Neuronal stem cell (in vitro differentiated cells): ENCODE measurements at regions not wholly inside any gene's neighbourhood (a gene's known extent, or its start where the extent isn't known, plus 50 kb on each side); places are given as distances from the start of the nearest gene placed in this dataset.

Source experiments
- DNase-seq: peaks from one replicate; pipeline ENCODE4 v3.0.0-alpha.2; 2013; ENCODE audit warnings: low spot score
- H2AFZ ChIP-seq: one replicate; pipeline ENCODE4 v1.6.1; 2013; ENCODE audit warnings: mild to moderate bottlenecking, low read length, inconsistent platforms
- H2AK5ac ChIP-seq: 2 replicates; pipeline ENCODE4 v1.6.1; 2013; ENCODE audit warnings: low read depth, mild to moderate bottlenecking, inconsistent platforms, low read length, moderate library complexity, mixed read lengths
- H2BK120ac ChIP-seq: 2 replicates; pipeline ENCODE4 v1.6.1; 2013; ENCODE audit warnings: low read depth, mild to moderate bottlenecking, inconsistent platforms, low read length, moderate library complexity, mixed read lengths
- H2BK12ac ChIP-seq: one replicate; pipeline ENCODE4 v1.6.1; 2013; ENCODE audit warnings: low read length, inconsistent platforms
- H2BK15ac ChIP-seq: 2 replicates; pipeline ENCODE4 v1.6.1; 2013; ENCODE audit warnings: mild to moderate bottlenecking, low read length, inconsistent platforms, mixed read lengths
- H2BK5ac ChIP-seq: one replicate; pipeline ENCODE4 v1.6.1; 2013; ENCODE audit warnings: inconsistent platforms, mild to moderate bottlenecking, low read length, moderate library complexity
- H3K14ac ChIP-seq: one replicate; pipeline ENCODE4 v1.6.1; 2013; ENCODE audit warnings: low read length, inconsistent platforms
- H3K18ac ChIP-seq: 2 replicates; pipeline ENCODE4 v1.6.1; 2013; ENCODE audit warnings: low read length, inconsistent platforms
- H3K23ac ChIP-seq: 2 replicates; pipeline ENCODE4 v1.6.1; 2013; ENCODE audit warnings: low read depth, mild to moderate bottlenecking, mixed read lengths, low read length, inconsistent platforms; ENCODE audit not compliant: poor library complexity
- H3K27ac ChIP-seq: replicated peaks from 3 replicates; pipeline ENCODE4 v1.5.1; 2013; ENCODE audit warnings: low read length, inconsistent platforms
- H3K27me3 ChIP-seq, 3 experiments: 2 replicates each; pipeline ENCODE4 v1.6.1; 2013; ENCODE audit warnings: low read length in 3 of 3, mild to moderate bottlenecking in 2 of 3, inconsistent platforms in 1 of 3, low read depth in 1 of 3, mixed read lengths in 1 of 3, moderate library complexity in 1 of 3; ENCODE audit not compliant: control insufficient read depth in 3 of 3, insufficient read depth in 3 of 3
- H3K36me3 ChIP-seq, 2 donors: replicated peaks in 1 of 2; 2 replicates each; pipeline ENCODE4 v1.6.1; 2013; ENCODE audit warnings: low read length in 2 of 2; ENCODE audit not compliant: control insufficient read depth in 2 of 2, insufficient read depth in 2 of 2
- H3K4ac ChIP-seq: 2 replicates; pipeline ENCODE4 v1.6.1; 2013; ENCODE audit warnings: inconsistent platforms, mild to moderate bottlenecking, low read length, moderate library complexity
- H3K4me1 ChIP-seq, 2 donors: 1 replicate in 1 of 2; 2 replicates in 1 of 2; pipeline ENCODE4 v1.6.1; 2013; ENCODE audit warnings: low read length in 2 of 2, low read depth in 1 of 2; ENCODE audit not compliant: control insufficient read depth in 2 of 2, insufficient read depth in 1 of 2
- H3K4me2 ChIP-seq: one replicate; pipeline ENCODE4 v1.6.1; 2013; ENCODE audit warnings: mild to moderate bottlenecking, low read length, inconsistent platforms; ENCODE audit not compliant: insufficient read depth, poor library complexity, severe bottlenecking
- H3K4me3 ChIP-seq, 2 donors: 2 replicates each; pipeline ENCODE4 v1.5.1; 2013; ENCODE audit warnings: low read length in 2 of 2, mild to moderate bottlenecking in 2 of 2, inconsistent platforms in 1 of 2, moderate library complexity in 1 of 2
- H3K79me1 ChIP-seq: one replicate; pipeline ENCODE4 v1.6.1; 2013; ENCODE audit warnings: low read depth, mild to moderate bottlenecking, inconsistent platforms, low read length, moderate library complexity
- H3K9ac ChIP-seq: one replicate; pipeline ENCODE4 v1.6.1; 2013; ENCODE audit warnings: mild to moderate bottlenecking, low read depth, low read length, inconsistent platforms; ENCODE audit not compliant: poor library complexity
- H3K9me3 ChIP-seq, 2 donors: replicated peaks in 1 of 2; 2 replicates each; pipeline versions ENCODE3 to v1.6.1; 2013; ENCODE audit warnings: low read length in 2 of 2, mild to moderate bottlenecking in 2 of 2, inconsistent platforms in 1 of 2, low read depth in 1 of 2, mixed read lengths in 1 of 2, moderate library complexity in 1 of 2; ENCODE audit not compliant: control insufficient read depth in 2 of 2, insufficient read depth in 1 of 2
- H4K8ac ChIP-seq: one replicate; pipeline ENCODE4 v1.6.1; 2013; ENCODE audit warnings: low read depth, mild to moderate bottlenecking, inconsistent platforms, low read length, moderate library complexity
- H4K91ac ChIP-seq: one replicate; pipeline ENCODE4 v1.6.1; 2013; ENCODE audit warnings: low read length, low read depth, mild to moderate bottlenecking, inconsistent platforms; ENCODE audit not compliant: poor library complexity
- WGBS, 2 donors: extraction: QIAGEN DNeasy Blood & Tissue Kit; methylation state at CpG; one replicate each; pipeline ENCODE4 v1.1.7; 2013; ENCODE audit warnings: missing lambda C conversion rate in 2 of 2, mixed read lengths in 1 of 2; ENCODE audit not compliant: insufficient read length in 2 of 2, insufficient replicate concordance in 1 of 2; ENCODE audit errors: extremely low coverage in 2 of 2; 5-methylcytosine and 5-hydroxymethylcytosine counted together

DNA sequence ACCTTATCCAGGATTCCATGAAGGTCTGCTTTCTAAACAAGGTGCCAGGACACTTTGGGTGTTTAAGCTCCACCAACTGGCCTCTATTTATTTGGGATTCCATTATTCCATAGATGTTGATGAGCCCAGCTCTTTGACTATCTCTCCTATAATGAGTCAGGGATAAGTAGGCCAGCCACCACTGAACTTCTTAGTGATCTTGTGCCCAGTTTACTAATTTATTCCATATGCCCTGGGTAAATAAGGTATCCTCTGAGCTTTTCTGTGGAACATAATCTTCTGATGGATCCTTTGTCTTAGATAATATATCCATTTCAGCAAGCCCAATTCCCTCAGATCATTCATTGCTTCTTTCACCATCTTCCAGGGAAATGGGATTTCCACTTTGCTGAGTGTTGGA is 535.0 kb downstream of the FOXG1 start:
- no peak overlapping the region for H3K27ac ChIP-seq
- H2BK120ac ChIP-seq: no peak overlapping the region
- no peak overlapping the region for H2BK5ac ChIP-seq
- H3K9ac ChIP-seq: no peak overlapping the region
- no peak overlapping the region for H2AK5ac ChIP-seq
- H3K4me1 ChIP-seq: peaks cover 0 to 3% of the 10 kb centered on the region in 2 donors
- H3K9me3 ChIP-seq: no peaks in the 10 kb centered on the region
- no peaks in the 10 kb centered on the region for H3K79me1 ChIP-seq
- no peak overlapping the region for H3K4ac ChIP-seq
- H3K4me2 ChIP-seq: no peak overlapping the region
- H3K27me3 ChIP-seq: no peaks in the 10 kb centered on the region
- no peak overlapping the region for H3K23ac ChIP-seq
- H3K36me3 ChIP-seq: no peaks in the 10 kb centered on the region
- H3K18ac ChIP-seq: no peak overlapping the region
- H2AFZ ChIP-seq: no peak overlapping the region
- H4K91ac ChIP-seq: no peak overlapping the region
- no peak for DNase-seq
- no peak overlapping the region for H2BK12ac ChIP-seq
- no peak overlapping the region for H3K14ac ChIP-seq
- H3K4me3 ChIP-seq: no peak overlapping the region
- no peak overlapping the region for H2BK15ac ChIP-seq
- no peak overlapping the region for H4K8ac ChIP-seq

- H2BK12ac ChIP-seq: no peak overlapping the region
These were observed 543.6 kb downstream of the FOXG1 start for GRCh38 chr14:29310210-29310609.

GRCh38 chr14:29310757-29311156 is 544.2 kb downstream of the FOXG1 start:
- no peak overlapping the region for H3K4me2 ChIP-seq

More at GRCh38 chr14:29310210-29310609, 543.6 kb downstream of the FOXG1 start:
- Histone ChIP-seq H3K23ac (no peak overlapping the region), H3K18ac (no peak overlapping the region), H3K27ac (no peak overlapping the region), H2BK120ac (no peak overlapping the region), H2BK5ac (no peak overlapping the region), H3K27me3 (no peaks in the 10 kb centered on the region), H2AFZ (no peak overlapping the region), H3K4ac (no peak overlapping the region), H2BK15ac (no peak overlapping the region), H3K4me2 (no peak overlapping the region), H3K4me1 (no peaks in the 10 kb centered on the region), H3K14ac (no peak overlapping the region), H3K9ac (no peak overlapping the region), H4K8ac (no peak overlapping the region), H4K91ac (no peak overlapping the region), H2AK5ac (no peak overlapping the region), H3K9me3 (peaks cover 0 to 1% of the 10 kb centered on the region in 2 donors), H3K36me3 (no peaks in the 10 kb centered on the region), H3K79me1 (no peaks in the 10 kb centered on the region), H3K4me3 (no peak overlapping the region)
- no peak for DNase-seq

DNA sequence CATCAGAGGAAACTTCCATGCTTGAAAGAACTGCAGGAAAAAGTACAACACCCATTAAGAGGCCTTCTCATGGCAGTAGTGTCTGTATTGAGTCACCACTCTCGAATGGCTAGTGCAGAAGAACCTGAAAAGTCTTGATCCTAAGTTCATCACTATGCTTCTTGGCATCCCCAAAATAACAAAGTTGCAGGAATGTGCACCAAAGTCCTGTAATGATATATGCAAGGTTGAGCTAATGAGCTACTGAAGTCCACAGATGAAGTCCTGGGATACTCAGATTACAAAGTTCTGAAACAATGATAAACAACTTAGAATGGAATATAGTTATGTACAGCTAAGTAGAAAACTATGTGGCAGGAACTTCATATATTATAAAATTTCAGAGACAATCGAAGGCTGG is 545.4 kb downstream of the FOXG1 start:
- H3K27ac ChIP-seq: no peak overlapping the region
- no peak overlapping the region for H3K14ac ChIP-seq
- H3K4ac ChIP-seq: no peak overlapping the region
- no peak overlapping the region for H2BK15ac ChIP-seq
- H3K4me1 ChIP-seq: peaks cover 0 to 2% of the 10 kb centered on the region in 2 donors
- H2BK12ac ChIP-seq: no peak overlapping the region
- no peak overlapping the region for H3K4me2 ChIP-seq
- H3K9ac ChIP-seq: no peak overlapping the region
- no peaks in the 10 kb centered on the region for H3K27me3 ChIP-seq
- no peaks in the 10 kb centered on the region for H3K36me3 ChIP-seq
- H3K4me3 ChIP-seq: no peak overlapping the region
- H3K23ac ChIP-seq: no peak overlapping the region
- H2BK5ac ChIP-seq: no peak overlapping the region
- no peaks in the 10 kb centered on the region for H3K79me1 ChIP-seq
- peaks cover 0 to 1% of the 10 kb centered on the region in 2 donors for H3K9me3 ChIP-seq
- no peak overlapping the region for H3K18ac ChIP-seq
- DNase-seq: no peak
- no peak overlapping the region for H2AFZ ChIP-seq
- H2AK5ac ChIP-seq: no peak overlapping the region
- H4K91ac ChIP-seq: no peak overlapping the region
- WGBS, 2 donors: no CpG with 5 or more reads among the region's 2 CpGs
- H2BK120ac ChIP-seq: no peak overlapping the region
- no peak overlapping the region for H4K8ac ChIP-seq

More at GRCh38 chr14:29310757-29311156, 544.2 kb downstream of the FOXG1 start:
- H3K9me3 ChIP-seq: peaks cover 0 to 1% of the 10 kb centered on the region in 2 donors
- no peak for DNase-seq
- no CpG with 5 or more reads among the region's 1 CpG for WGBS, 2 donors
- H2AK5ac ChIP-seq: no peak overlapping the region
- H3K4me1 ChIP-seq: no peaks in the 10 kb centered on the region
- no peaks in the 10 kb centered on the region for H3K36me3 ChIP-seq
- H3K9ac ChIP-seq: no peak overlapping the region
- H3K27ac ChIP-seq: no peak overlapping the region
- no peak overlapping the region for H3K4me3 ChIP-seq
- H2BK5ac ChIP-seq: no peak overlapping the region
- H4K91ac ChIP-seq: no peak overlapping the region
- no peaks in the 10 kb centered on the region for H3K27me3 ChIP-seq
- no peak overlapping the region for H2BK12ac ChIP-seq
- no peak overlapping the region for H3K23ac ChIP-seq
- H2BK15ac ChIP-seq: no peak overlapping the region
- H3K79me1 ChIP-seq: no peaks in the 10 kb centered on the region
- H2BK120ac ChIP-seq: no peak overlapping the region
- H2AFZ ChIP-seq: no peak overlapping the region
- no peak overlapping the region for H3K18ac ChIP-seq
- H3K4ac ChIP-seq: no peak overlapping the region
- no peak overlapping the region for H4K8ac ChIP-seq
- no peak overlapping the region for H3K14ac ChIP-seq
